ENCODE measurements at regions not wholly inside any gene's neighbourhood (a gene's known extent, or its start where the extent isn't known, plus 50 kb on each side); places are given as distances from the start of the nearest gene placed in this dataset.
"Not testable (repeated sequence)": the region's sequence is repeated elsewhere in the genome, so short reads cannot be mapped to it uniquely, and the experiment has no call there.

- TF ChIP-seq NFRKB (IDR thresholded peaks at IDR 0.05) (no peak), SP1 (IDR thresholded peaks at IDR 0.05) (no peak), CTBP1 (IDR thresholded peaks at IDR 0.05; ENCODE audit: borderline replicate concordance) (no peak), ZNF384 (IDR thresholded peaks at IDR 0.05) (no peak), HDGF (IDR thresholded peaks at IDR 0.05; ENCODE audit: borderline replicate concordance) (no peak)
- DNase-seq (ENCODE audit: extremely low spot score): no peak
- CTCF ChIA-PET: no interaction called here
- POLR2A ChIA-PET: no interaction called here
Measured at GRCh38 chrX:77200663-77201062, 246.5 kb upstream of the FGF16 start.

DNA sequence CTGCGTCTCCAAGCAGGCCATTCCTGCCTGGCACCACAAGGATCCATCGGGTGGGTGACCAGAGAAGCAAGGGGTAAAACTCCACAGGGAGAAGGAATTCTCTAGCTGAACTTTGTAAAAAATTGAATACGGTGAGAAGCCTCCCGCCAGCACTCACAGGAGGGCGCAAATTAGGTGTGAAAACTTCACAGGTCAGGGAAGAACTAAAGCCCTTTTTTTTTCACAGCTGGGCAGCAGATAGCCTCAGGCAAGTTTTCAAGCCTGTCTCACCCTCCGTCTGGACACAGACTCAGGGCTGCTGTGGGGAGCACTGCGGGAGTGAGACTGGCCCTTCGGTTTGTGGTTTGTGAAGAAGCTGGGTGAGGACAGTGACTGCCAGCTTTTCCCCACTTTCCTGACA, 224.1 kb upstream of the FGF16 start:
- ChIA-PET POLR2A (no interaction called here), CTCF (no interaction called here)
- TF ChIP-seq FOXA1 (IDR thresholded peaks at IDR 0.05) (no peak), FOXK2 (IDR thresholded peaks at IDR 0.05) (no peak), LEF1 (IDR thresholded peaks at IDR 0.05; ENCODE audit: borderline replicate concordance) (no peak), SUZ12 (IDR thresholded peaks at IDR 0.05) (no peak), CTBP1 (IDR thresholded peaks at IDR 0.05; ENCODE audit: borderline replicate concordance) (no peak), BHLHE40 (IDR thresholded peaks at IDR 0.05; ENCODE audit: borderline replicate concordance) (no peak), NFRKB (IDR thresholded peaks at IDR 0.05) (no peak), ARNT (IDR thresholded peaks at IDR 0.05) (no peak), ZNF384 (IDR thresholded peaks at IDR 0.05) (no peak), SP1 (IDR thresholded peaks at IDR 0.05) (no peak), HDGF (IDR thresholded peaks at IDR 0.05; ENCODE audit: borderline replicate concordance) (no peak), ELF4 (IDR thresholded peaks at IDR 0.05) (no peak), FOXM1 (IDR thresholded peaks at IDR 0.05; ENCODE audit: borderline replicate concordance) (no peak), L3MBTL2 (conservative IDR thresholded peaks at IDR 0.05) (no peak), PKNOX1 (IDR thresholded peaks at IDR 0.05) (no peak), TARDBP (IDR thresholded peaks at IDR 0.05) (no peak)
- no peak for DNase-seq (ENCODE audit: extremely low spot score)

- CTCF ChIA-PET: no interaction called here
Measured at GRCh38 chrX:77264490-77264889, 182.7 kb upstream of the FGF16 start.

DNA sequence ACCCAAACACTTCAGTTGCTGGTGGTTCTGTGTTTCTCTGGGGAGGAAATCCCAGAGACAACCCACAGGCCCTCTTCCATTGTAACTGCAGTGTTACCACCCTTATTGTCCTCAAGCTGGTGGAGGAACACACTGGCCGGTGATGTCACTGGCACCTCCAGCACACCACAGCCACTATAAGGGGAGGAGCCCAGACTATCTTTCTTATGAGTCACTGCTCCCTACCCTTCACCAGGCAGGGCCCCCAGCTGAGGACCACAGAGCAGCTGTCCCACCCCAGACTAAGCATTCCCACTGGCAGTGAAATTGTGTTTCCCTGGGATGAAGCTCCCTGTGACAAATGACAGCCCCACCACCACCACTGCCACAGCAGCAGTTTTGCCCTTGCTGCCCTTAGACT, 171.8 kb upstream of the FGF16 start:
- ChIA-PET POLR2A (no interaction called here), CTCF (no interaction called here)
- TF ChIP-seq TARDBP (IDR thresholded peaks at IDR 0.05): no peak
- TF ChIP-seq FOXK2 (IDR thresholded peaks at IDR 0.05): no peak
- no peak for TF ChIP-seq FOXM1 (IDR thresholded peaks at IDR 0.05; ENCODE audit: borderline replicate concordance)
- no peak for TF ChIP-seq ARNT (IDR thresholded peaks at IDR 0.05)
- no peak for DNase-seq (ENCODE audit: extremely low spot score)

More at GRCh38 chrX:77264490-77264889, 182.7 kb upstream of the FGF16 start:
- TF ChIP-seq ZNF384 (IDR thresholded peaks at IDR 0.05): no peak
- no peak for DNase-seq (ENCODE audit: extremely low spot score)
- POLR2A ChIA-PET: no interaction called here

- no peak for DNase-seq (ENCODE audit: extremely low spot score)
- ChIA-PET CTCF (no interaction called here), POLR2A (interaction anchor here (0.6 kb wide), 1 partner anchor 143 kb away, joined by 3 read pairs; no protein-coding TSS in a partner anchor)
- TF ChIP-seq NFRKB (IDR thresholded peaks at IDR 0.05): no peak
- no peak for TF ChIP-seq FOXA1 (IDR thresholded peaks at IDR 0.05)
- TF ChIP-seq TARDBP (IDR thresholded peaks at IDR 0.05): no peak
- no peak for TF ChIP-seq ZNF384 (IDR thresholded peaks at IDR 0.05)
- no peak for TF ChIP-seq HDGF (IDR thresholded peaks at IDR 0.05; ENCODE audit: borderline replicate concordance)
- no peak for TF ChIP-seq PKNOX1 (IDR thresholded peaks at IDR 0.05)
- TF ChIP-seq SUZ12 (IDR thresholded peaks at IDR 0.05): no peak
- TF ChIP-seq CTBP1 (IDR thresholded peaks at IDR 0.05; ENCODE audit: borderline replicate concordance): no peak
- no peak for TF ChIP-seq L3MBTL2 (conservative IDR thresholded peaks at IDR 0.05)
- TF ChIP-seq ELF4 (IDR thresholded peaks at IDR 0.05): no peak
- TF ChIP-seq FOXK2 (IDR thresholded peaks at IDR 0.05): no peak
- TF ChIP-seq FOXM1 (IDR thresholded peaks at IDR 0.05; ENCODE audit: borderline replicate concordance): no peak
- no peak for TF ChIP-seq LEF1 (IDR thresholded peaks at IDR 0.05; ENCODE audit: borderline replicate concordance)
- no peak for TF ChIP-seq ARNT (IDR thresholded peaks at IDR 0.05)
- TF ChIP-seq SP1 (IDR thresholded peaks at IDR 0.05): no peak
- TF ChIP-seq BHLHE40 (IDR thresholded peaks at IDR 0.05; ENCODE audit: borderline replicate concordance): no peak
Measured at GRCh38 chrX:77276742-77277141, 170.4 kb upstream of the FGF16 start.

DNA sequence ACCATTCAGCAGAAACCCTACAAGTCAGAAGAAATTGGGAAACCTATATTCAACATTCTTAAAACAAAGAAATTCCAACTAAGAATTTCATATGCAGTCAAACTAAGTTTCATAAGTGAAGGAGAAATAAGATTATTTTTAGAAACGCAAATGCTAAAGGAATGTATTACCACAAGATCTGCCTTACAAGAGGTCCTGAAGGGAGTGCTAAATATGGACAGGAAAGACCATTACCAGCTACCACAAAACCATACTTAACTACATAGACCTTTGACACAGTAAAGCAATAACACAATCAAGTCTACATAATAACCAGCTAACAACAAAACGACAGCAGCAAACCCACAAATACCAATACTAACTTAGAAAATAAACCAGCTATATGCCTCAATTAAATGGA, 169.3 kb upstream of the FGF16 start:
- no peak for DNase-seq (ENCODE audit: extremely low spot score)
- ChIA-PET CTCF (no interaction called here), POLR2A (no interaction called here)
- no peak for TF ChIP-seq HDGF (IDR thresholded peaks at IDR 0.05; ENCODE audit: borderline replicate concordance)

- DNase-seq (ENCODE audit: extremely low spot score); POLR2A ChIA-PET; CTCF ChIA-PET: not testable (repeated sequence)
Measured at GRCh38 chrX:77279373-77279772, 167.8 kb upstream of the FGF16 start.

- TF ChIP-seq ELF4 (IDR thresholded peaks at IDR 0.05): no peak
- no peak for TF ChIP-seq BHLHE40 (IDR thresholded peaks at IDR 0.05; ENCODE audit: borderline replicate concordance)
- TF ChIP-seq SUZ12 (IDR thresholded peaks at IDR 0.05): no peak
- no peak for TF ChIP-seq PKNOX1 (IDR thresholded peaks at IDR 0.05)
- TF ChIP-seq SP1 (IDR thresholded peaks at IDR 0.05): no peak
- no peak for TF ChIP-seq CTBP1 (IDR thresholded peaks at IDR 0.05; ENCODE audit: borderline replicate concordance)
- TF ChIP-seq ZNF384 (IDR thresholded peaks at IDR 0.05): no peak
- TF ChIP-seq FOXM1 (IDR thresholded peaks at IDR 0.05; ENCODE audit: borderline replicate concordance): no peak
- no peak for TF ChIP-seq ARNT (IDR thresholded peaks at IDR 0.05)
- TF ChIP-seq FOXA1 (IDR thresholded peaks at IDR 0.05): no peak
- TF ChIP-seq LEF1 (IDR thresholded peaks at IDR 0.05; ENCODE audit: borderline replicate concordance): no peak
- no peak for TF ChIP-seq FOXK2 (IDR thresholded peaks at IDR 0.05)
- TF ChIP-seq HDGF (IDR thresholded peaks at IDR 0.05; ENCODE audit: borderline replicate concordance): no peak
- TF ChIP-seq L3MBTL2 (conservative IDR thresholded peaks at IDR 0.05): no peak
- no peak for TF ChIP-seq NFRKB (IDR thresholded peaks at IDR 0.05)
- no peak for TF ChIP-seq TARDBP (IDR thresholded peaks at IDR 0.05)
- CTCF ChIA-PET: no interaction called here
- POLR2A ChIA-PET: no interaction called here
- DNase-seq (ENCODE audit: extremely low spot score): no peak
Measured at GRCh38 chrX:77293331-77293995, 153.7 kb upstream of the FGF16 start.

All from HEK293T (cell line).